B cell (primary cell): ENCODE measurements at regions not wholly inside any gene's neighbourhood (a gene's known extent, or its start where the extent isn't known, plus 50 kb on each side); places are given as distances from the start of the nearest gene placed in this dataset.

Source experiments
- CTCF ChIP-seq: fragments of 200-600 bp; IDR thresholded peaks from one replicate; pipeline ENCODE4 v1.8.0; 2022; ENCODE audit warnings: antibody characterized with exemption, mild to moderate bottlenecking
- EZH2 ChIP-seq: IDR thresholded peaks from 2 replicates; pipeline ENCODE4 v1.6.1; 2012; ENCODE audit warnings: borderline replicate concordance, low read depth, mild to moderate bottlenecking, moderate library complexity, low read length; ENCODE audit not compliant: insufficient read depth, poor library complexity, severe bottlenecking

- TF ChIP-seq CTCF, result no peak
- no peak for TF ChIP-seq EZH2
Measured at GRCh38 chr5:36442796-36443195, 141.1 kb upstream of the RANBP3L start.
